Liver (tissue), 8 donors: ENCODE measurements at regions not wholly inside any gene's neighbourhood (a gene's known extent, or its start where the extent isn't known, plus 50 kb on each side); places are given as distances from the start of the nearest gene placed in this dataset.

Experiments
- DNase-seq: peaks from one replicate; pipeline ENCODE4 v3.0.0-alpha.2; 2017; ENCODE audit warnings: low spot score
- H3K27ac ChIP-seq, 2 donors: one replicate each; pipeline ENCODE4 v1.7.0; 2013; ENCODE audit warnings: inconsistent platforms in 2 of 2, low read length in 2 of 2, control low read depth in 1 of 2, low read depth in 1 of 2, mild to moderate bottlenecking in 1 of 2
- H3K27me3 ChIP-seq, 4 donors: one replicate each; pipeline versions ENCODE4 v1.6.1 to v1.7.0; 2013; ENCODE audit warnings: low read length in 3 of 4, inconsistent platforms in 1 of 4, mild to moderate bottlenecking in 1 of 4, moderate library complexity in 1 of 4; ENCODE audit not compliant: control insufficient read depth in 4 of 4, insufficient read depth in 4 of 4
- H3K36me3 ChIP-seq, 4 donors: one replicate each; pipeline versions ENCODE4 v1.6.1 to v1.7.0; 2013; ENCODE audit warnings: low read length in 3 of 4, mild to moderate bottlenecking in 3 of 4, low read depth in 1 of 4, moderate library complexity in 1 of 4; ENCODE audit not compliant: control insufficient read depth in 4 of 4, insufficient read depth in 3 of 4
- H3K4me1 ChIP-seq, 4 donors: one replicate each; pipeline versions ENCODE4 v1.6.1 to v1.7.0; 2013; ENCODE audit warnings: low read length in 3 of 4, mild to moderate bottlenecking in 3 of 4, moderate library complexity in 1 of 4; ENCODE audit not compliant: control insufficient read depth in 4 of 4, insufficient read depth in 4 of 4
- H3K4me3 ChIP-seq, 3 donors: one replicate each; pipeline versions ENCODE4 v1.6.1 to v1.7.0; 2013; ENCODE audit warnings: low read length in 3 of 3, control low read depth in 1 of 3, low read depth in 1 of 3, mild to moderate bottlenecking in 1 of 3
- H3K9ac ChIP-seq, 2 donors: one replicate each; pipeline ENCODE4 v1.7.0; 2013; ENCODE audit warnings: low read length in 2 of 2, mild to moderate bottlenecking in 2 of 2, moderate library complexity in 2 of 2, control low read depth in 1 of 2, low read depth in 1 of 2
- H3K9me3 ChIP-seq, 4 donors: one replicate each; pipeline versions ENCODE4 v1.6.1 to v1.7.0; 2013; ENCODE audit warnings: low read length in 3 of 4; ENCODE audit not compliant: control insufficient read depth in 4 of 4
- ATF3 ChIP-seq: IDR thresholded peaks from 2 replicates; pipeline ENCODE4 v1.6.1; 2016; ENCODE audit warnings: antibody characterized with exemption
- CTCF ChIP-seq: fragments of 150-350 bp; IDR thresholded peaks from 2 replicates; pipeline ENCODE4 v1.5.1; 2017; ENCODE audit warnings: improper control_type of control experiment, low read depth, low read length; ENCODE audit not compliant: missing input control
- EGR1 ChIP-seq, 2 donors: IDR thresholded peaks; 2 replicates each; pipeline ENCODE4 v1.6.1; 2016 to 2018; ENCODE audit warnings: antibody characterized with exemption in 2 of 2, low read depth in 2 of 2
- FOXA1 ChIP-seq: IDR thresholded peaks from 2 replicates; pipeline ENCODE4 v1.6.1; 2016; ENCODE audit warnings: antibody characterized with exemption
- FOXA2 ChIP-seq: IDR thresholded peaks from 2 replicates; pipeline ENCODE4 v1.6.1; 2016; ENCODE audit warnings: antibody characterized with exemption
- GABPA ChIP-seq, 2 donors: IDR thresholded peaks in 1 of 2; conservative IDR thresholded peaks in 1 of 2; 2 replicates each; pipeline ENCODE4 v1.6.1; 2016; ENCODE audit warnings: antibody characterized with exemption in 2 of 2, mild to moderate bottlenecking in 1 of 2, moderate library complexity in 1 of 2
- HNF4A ChIP-seq, 2 donors: conservative IDR thresholded peaks; 2 replicates each; pipeline ENCODE4 v1.6.1; 2016; ENCODE audit warnings: antibody characterized with exemption in 2 of 2, mild to moderate bottlenecking in 2 of 2
- HNF4G ChIP-seq: IDR thresholded peaks from 2 replicates; pipeline ENCODE4 v1.6.1; 2016; ENCODE audit warnings: antibody characterized with exemption
- JUND ChIP-seq, 2 donors: IDR thresholded peaks; 2 replicates each; pipeline ENCODE4 v1.6.1; 2016; ENCODE audit warnings: antibody characterized with exemption in 2 of 2
- MAX ChIP-seq: IDR thresholded peaks from 2 replicates; pipeline ENCODE4 v1.6.1; 2016; ENCODE audit warnings: antibody characterized with exemption
- NR2F2 ChIP-seq: IDR thresholded peaks from 2 replicates; pipeline ENCODE4 v1.6.1; 2016; ENCODE audit warnings: antibody characterized with exemption
- RAD21 ChIP-seq, 2 donors: IDR thresholded peaks; 2 replicates each; pipeline ENCODE4 v1.6.1; 2016; ENCODE audit warnings: antibody characterized with exemption in 2 of 2, mild to moderate bottlenecking in 2 of 2
- REST ChIP-seq: IDR thresholded peaks from 2 replicates; pipeline ENCODE4 v1.6.1; 2016; ENCODE audit warnings: antibody characterized with exemption, mild to moderate bottlenecking
- RXRA ChIP-seq, 2 donors: IDR thresholded peaks; 2 replicates each; pipeline ENCODE4 v1.6.1; 2017 to 2018; ENCODE audit warnings: antibody characterized with exemption in 2 of 2, mild to moderate bottlenecking in 1 of 2
- SP1 ChIP-seq: IDR thresholded peaks from 2 replicates; pipeline ENCODE4 v1.6.1; 2018; ENCODE audit warnings: antibody characterized with exemption, mild to moderate bottlenecking
- TAF1 ChIP-seq: conservative IDR thresholded peaks from 2 replicates; pipeline ENCODE4 v1.6.1; 2016; ENCODE audit warnings: antibody characterized with exemption, mild to moderate bottlenecking
- YY1 ChIP-seq: IDR thresholded peaks from 2 replicates; pipeline ENCODE4 v1.6.1; 2016; ENCODE audit warnings: antibody characterized with exemption, mild to moderate bottlenecking
- ZBTB33 ChIP-seq: IDR thresholded peaks from 2 replicates; pipeline ENCODE4 v1.6.1; 2016; ENCODE audit warnings: antibody characterized with exemption
- WGBS: extraction: QIAGEN DNeasy Blood & Tissue Kit; methylation state at CpG from one replicate; pipeline ENCODE4 v1.1.7; 2013; 5-methylcytosine and 5-hydroxymethylcytosine counted together
- donor health status: healthy.
- donor health status: healthy.
- donor health status: healthy.
- donor health status: healthy.
- donor health status: healthy.

GRCh38 chr2:160989778-160990177, 170.4 kb upstream of the TANK start:
- Histone ChIP-seq H3K36me3 (no peaks in the 10 kb centered on the region), H3K4me1 (peaks cover 0 to 3% (median 1%) of the 10 kb centered on the region in 4 donors), H3K9me3 (no peaks in the 10 kb centered on the region), H3K9ac (no peak overlapping the region), H3K27ac (no peak overlapping the region), H3K27me3 (no peaks in the 10 kb centered on the region), H3K4me3 (no peak overlapping the region)
- DNase-seq, result no peak
- TF ChIP-seq FOXA1 (no peak), TAF1 (no peak), EGR1 (IDR thresholded peaks at IDR 0.05; ENCODE audit: low read depth in 2 of 2) (no peak), GABPA (IDR thresholded peaks at IDR 0.05 in 1 of 2, conservative IDR thresholded peaks at IDR 0.05 in 1 of 2) (no peak), CTCF (no peak), NR2F2 (no peak), FOXA2 (no peak), YY1 (no peak), ATF3 (no peak), ZBTB33 (no peak), SP1 (no peak), RXRA (IDR thresholded peaks at IDR 0.05) (no peak), HNF4G (no peak), REST (no peak), MAX (no peak), HNF4A (conservative IDR thresholded peaks at IDR 0.05) (no peak), RAD21 (IDR thresholded peaks at IDR 0.05) (no peak)
- WGBS, result 86% methylated on average over 1 of the region's 1 CpG

- Histone ChIP-seq H3K27ac (no peak overlapping the region), H3K4me1 (peaks cover 0 to 3% (median 1%) of the 10 kb centered on the region in 4 donors), H3K9me3 (no peaks in the 10 kb centered on the region), H3K27me3 (no peaks in the 10 kb centered on the region), H3K9ac (no peak overlapping the region), H3K4me3 (no peak overlapping the region), H3K36me3 (no peaks in the 10 kb centered on the region)
- TF ChIP-seq FOXA1 (no peak), MAX (no peak), ZBTB33 (no peak), JUND (IDR thresholded peaks at IDR 0.05) (no peak), HNF4A (conservative IDR thresholded peaks at IDR 0.05) (no peak), RXRA (IDR thresholded peaks at IDR 0.05) (no peak), YY1 (no peak), EGR1 (IDR thresholded peaks at IDR 0.05; ENCODE audit: low read depth in 2 of 2) (no peak), GABPA (IDR thresholded peaks at IDR 0.05 in 1 of 2, conservative IDR thresholded peaks at IDR 0.05 in 1 of 2) (no peak), CTCF (no peak), TAF1 (no peak), FOXA2 (no peak), HNF4G (no peak), SP1 (no peak), RAD21 (IDR thresholded peaks at IDR 0.05) (no peak), ATF3 (no peak)
- DNase-seq, result no peak
- WGBS, result 80% methylated on average over 7 of the region's 7 CpGs
Observed at GRCh38 chr2:160993654-160994061, 166.6 kb upstream of the TANK start.
